Omental fat pad (tissue), 3 donors: ENCODE measurements at regions not wholly inside any gene's neighbourhood (a gene's known extent, or its start where the extent isn't known, plus 50 kb on each side); places are given as distances from the start of the nearest gene placed in this dataset.
"Not testable (repeated sequence)": the region's sequence is repeated elsewhere in the genome, so short reads cannot be mapped to it uniquely, and the experiment has no call there.

Source experiments
- ATAC-seq: fragments of 150-250 bp; one replicate; pipeline ENCODE4 v1.9.1; 2016; ENCODE audit warnings: mild to moderate bottlenecking, moderate library complexity; ENCODE audit not compliant: low FRiP score
- DNase-seq: peaks from one replicate; pipeline ENCODE4 v3.0.0-alpha.2; 2019; ENCODE audit warnings: low spot score
- TF ChIP-seq, protein P1 (sequence below), 3 donors: fragments of 450-650 bp; IDR thresholded peaks; one replicate each; pipeline ENCODE4 v1.5.1; 2016 to 2017; ENCODE audit warnings: antibody characterized with exemption in 3 of 3, mild to moderate bottlenecking in 3 of 3, moderate library complexity in 2 of 3

DNA sequence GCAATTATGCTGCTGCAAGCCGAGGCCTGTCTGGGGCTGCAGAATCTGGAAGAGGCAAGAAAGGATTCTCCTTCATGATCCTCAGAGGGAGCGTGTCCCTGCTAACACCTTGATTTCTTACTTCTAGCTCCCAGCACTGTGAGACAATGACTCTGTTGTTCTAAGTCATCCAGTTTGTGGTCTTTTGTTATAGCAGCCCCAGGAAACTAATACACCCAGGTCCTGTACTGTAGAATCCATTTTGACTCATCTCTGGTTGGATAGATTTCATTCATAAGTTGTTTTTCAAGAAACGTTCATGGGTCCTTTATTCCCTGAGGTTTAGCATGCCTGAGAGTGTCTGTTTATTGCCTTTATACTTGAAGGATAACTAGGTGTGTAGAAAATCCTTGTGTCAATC is 112.7 kb downstream of the TMEM17 start:
- ATAC-seq, result no peak
- TF ChIP-seq, protein P1, sequence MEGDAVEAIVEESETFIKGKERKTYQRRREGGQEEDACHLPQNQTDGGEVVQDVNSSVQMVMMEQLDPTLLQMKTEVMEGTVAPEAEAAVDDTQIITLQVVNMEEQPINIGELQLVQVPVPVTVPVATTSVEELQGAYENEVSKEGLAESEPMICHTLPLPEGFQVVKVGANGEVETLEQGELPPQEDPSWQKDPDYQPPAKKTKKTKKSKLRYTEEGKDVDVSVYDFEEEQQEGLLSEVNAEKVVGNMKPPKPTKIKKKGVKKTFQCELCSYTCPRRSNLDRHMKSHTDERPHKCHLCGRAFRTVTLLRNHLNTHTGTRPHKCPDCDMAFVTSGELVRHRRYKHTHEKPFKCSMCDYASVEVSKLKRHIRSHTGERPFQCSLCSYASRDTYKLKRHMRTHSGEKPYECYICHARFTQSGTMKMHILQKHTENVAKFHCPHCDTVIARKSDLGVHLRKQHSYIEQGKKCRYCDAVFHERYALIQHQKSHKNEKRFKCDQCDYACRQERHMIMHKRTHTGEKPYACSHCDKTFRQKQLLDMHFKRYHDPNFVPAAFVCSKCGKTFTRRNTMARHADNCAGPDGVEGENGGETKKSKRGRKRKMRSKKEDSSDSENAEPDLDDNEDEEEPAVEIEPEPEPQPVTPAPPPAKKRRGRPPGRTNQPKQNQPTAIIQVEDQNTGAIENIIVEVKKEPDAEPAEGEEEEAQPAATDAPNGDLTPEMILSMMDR (IDR thresholded peaks at IDR 0.05), result no peak
- no peak for DNase-seq

DNA sequence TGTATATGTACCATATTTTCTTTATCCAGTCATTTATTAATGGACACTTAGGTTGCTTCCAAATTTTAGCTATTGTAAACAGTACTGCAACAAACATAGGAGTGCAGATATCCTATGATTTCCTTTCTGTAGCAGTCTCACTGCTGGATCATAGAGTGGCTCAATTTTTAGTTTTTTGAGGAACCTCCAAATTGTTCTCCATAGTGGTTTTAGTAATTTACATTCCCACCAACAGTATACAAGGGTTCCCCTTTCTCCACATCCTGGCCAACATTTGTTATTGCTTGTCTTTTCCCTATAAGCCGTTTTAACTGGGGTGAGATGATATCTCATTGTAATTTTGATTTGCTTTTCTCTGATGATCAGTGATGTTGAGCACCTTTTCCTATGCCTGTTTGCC is 114.3 kb downstream of the TMEM17 start:
- TF ChIP-seq, protein P1 (IDR thresholded peaks at IDR 0.05), result no peak
- ATAC-seq (no peak), DNase-seq (no peak)

DNA sequence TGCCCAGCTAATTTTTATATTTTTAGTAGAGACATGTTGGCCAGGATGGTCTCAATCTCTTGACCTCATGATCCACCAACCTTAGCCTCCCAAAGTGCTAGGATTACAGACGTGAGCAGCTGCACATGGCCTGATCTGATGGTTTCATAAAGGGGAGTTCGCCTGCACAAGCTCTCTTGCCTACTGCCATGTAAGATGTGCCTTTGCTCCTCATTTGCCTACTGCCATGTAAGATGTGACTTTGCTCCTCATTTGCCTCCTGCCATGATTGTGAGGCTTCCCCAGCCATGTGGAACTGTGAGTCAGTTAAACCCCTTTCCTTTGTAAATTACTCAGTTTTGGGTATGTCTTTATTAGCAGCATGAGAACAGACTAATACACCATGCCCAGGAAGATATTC is 119.6 kb downstream of the TMEM17 start:
- ATAC-seq, DNase-seq: not testable (repeated sequence)

GRCh38 chr2:62383846-62384245 is 122.1 kb downstream of the TMEM17 start:
- ATAC-seq (no peak), DNase-seq (no peak)
- TF ChIP-seq, protein P1 (IDR thresholded peaks at IDR 0.05), result no peak

DNA sequence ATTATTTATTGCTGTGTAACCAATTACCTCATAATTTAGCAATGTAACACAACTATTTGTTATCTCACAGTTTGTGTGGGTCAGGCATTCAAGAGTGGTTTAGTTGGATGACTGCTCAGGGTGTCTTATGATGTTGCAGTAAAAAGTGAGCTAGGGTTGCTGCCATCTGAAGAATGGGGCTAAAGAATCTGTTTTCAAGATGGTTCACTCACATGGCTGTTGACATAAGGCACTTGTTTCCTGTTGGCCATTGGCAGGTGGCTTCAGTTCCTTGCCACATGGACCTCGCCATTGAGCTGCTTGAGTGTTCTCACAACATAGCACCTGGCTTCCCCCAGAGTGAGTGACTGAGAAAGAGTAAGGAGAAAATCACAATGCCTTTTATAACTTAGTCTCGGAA is 123.2 kb downstream of the TMEM17 start:
- ATAC-seq (no peak), DNase-seq (no peak)
- TF ChIP-seq, protein P1 (IDR thresholded peaks at IDR 0.05), result no peak

DNA sequence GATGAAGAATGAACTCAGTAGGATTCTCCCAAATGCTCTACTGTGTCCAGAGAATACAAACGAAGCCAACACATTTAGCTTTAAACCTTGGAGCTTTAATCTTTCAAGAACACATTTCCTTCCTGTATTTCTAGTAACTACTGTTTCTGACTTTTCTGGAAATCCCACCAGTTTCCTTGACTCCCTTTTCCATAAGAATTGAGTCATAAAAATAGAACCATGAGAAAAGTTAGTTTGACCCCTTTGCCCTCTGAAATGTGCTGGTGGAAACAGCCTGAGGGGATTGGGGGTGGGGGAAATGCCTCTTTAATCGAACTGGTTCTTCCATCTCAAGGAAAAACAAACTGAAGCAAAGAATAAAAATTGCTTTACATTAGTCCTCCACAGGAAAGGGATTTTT is 123.9 kb downstream of the TMEM17 start:
- TF ChIP-seq, protein P1 (IDR thresholded peaks at IDR 0.05), result no peak
- ATAC-seq (no peak), DNase-seq (no peak)

DNA sequence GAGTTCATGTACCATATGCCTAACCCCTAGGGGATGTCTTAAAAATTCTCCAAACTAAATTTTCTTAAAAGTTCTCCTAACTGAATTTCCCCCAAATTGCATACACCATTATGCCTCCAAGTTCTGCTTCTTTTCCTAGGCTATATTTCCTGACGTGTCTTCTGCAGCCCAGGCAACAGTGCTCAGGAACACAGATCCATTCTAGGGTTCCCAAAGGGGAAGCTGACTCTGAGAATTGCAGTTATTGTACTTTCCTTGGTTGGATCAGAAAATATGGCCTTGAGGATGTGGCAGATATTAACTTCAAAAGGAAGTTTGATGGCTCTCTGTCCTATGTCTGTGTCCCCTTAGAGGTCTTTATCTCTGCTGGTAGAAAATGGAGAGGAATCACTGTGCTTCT is 124.3 kb downstream of the TMEM17 start:
- DNase-seq, result no peak
- no peak for ATAC-seq
- TF ChIP-seq, protein P1 (IDR thresholded peaks at IDR 0.05), result no peak

- TF ChIP-seq, protein P1 (IDR thresholded peaks at IDR 0.05), result no peak
- no peak for ATAC-seq
- DNase-seq, result no peak
Measured at GRCh38 chr2:62379566-62379965, 126.4 kb downstream of the TMEM17 start.
